ENCODE measurements at regions not wholly inside any gene's neighbourhood (a gene's known extent, or its start where the extent isn't known, plus 50 kb on each side); places are given as distances from the start of the nearest gene placed in this dataset.

DNA sequence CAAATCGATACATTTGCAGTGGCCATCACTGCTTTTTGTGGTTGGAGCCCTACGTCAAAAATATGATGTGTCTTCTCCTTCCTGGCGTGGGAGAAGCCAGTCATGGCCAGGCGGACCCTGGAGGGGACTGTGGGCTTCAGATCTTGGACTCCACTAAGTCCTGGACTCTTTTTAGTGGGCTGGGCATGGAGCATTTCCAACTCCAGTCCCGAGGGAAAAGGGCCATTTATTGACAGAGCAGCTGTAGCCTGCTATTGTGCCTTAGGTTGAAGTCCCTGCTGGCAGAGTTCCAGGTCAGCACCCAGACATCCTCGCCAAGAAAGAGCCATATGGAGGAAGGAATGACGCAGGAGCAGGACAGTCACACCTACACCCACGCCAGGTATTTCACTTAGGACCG, 179.2 kb upstream of the ZNF507 start:
- TF ChIP-seq, protein P1, sequence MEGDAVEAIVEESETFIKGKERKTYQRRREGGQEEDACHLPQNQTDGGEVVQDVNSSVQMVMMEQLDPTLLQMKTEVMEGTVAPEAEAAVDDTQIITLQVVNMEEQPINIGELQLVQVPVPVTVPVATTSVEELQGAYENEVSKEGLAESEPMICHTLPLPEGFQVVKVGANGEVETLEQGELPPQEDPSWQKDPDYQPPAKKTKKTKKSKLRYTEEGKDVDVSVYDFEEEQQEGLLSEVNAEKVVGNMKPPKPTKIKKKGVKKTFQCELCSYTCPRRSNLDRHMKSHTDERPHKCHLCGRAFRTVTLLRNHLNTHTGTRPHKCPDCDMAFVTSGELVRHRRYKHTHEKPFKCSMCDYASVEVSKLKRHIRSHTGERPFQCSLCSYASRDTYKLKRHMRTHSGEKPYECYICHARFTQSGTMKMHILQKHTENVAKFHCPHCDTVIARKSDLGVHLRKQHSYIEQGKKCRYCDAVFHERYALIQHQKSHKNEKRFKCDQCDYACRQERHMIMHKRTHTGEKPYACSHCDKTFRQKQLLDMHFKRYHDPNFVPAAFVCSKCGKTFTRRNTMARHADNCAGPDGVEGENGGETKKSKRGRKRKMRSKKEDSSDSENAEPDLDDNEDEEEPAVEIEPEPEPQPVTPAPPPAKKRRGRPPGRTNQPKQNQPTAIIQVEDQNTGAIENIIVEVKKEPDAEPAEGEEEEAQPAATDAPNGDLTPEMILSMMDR (IDR thresholded peaks at IDR 0.05; ENCODE audit: low read depth, low read length) = no peak
- no peak for TF ChIP-seq EZH2phosphoT487 (IDR thresholded peaks at IDR 0.05; ENCODE audit: low read depth)

Measured in OCI-LY3 (cell line).